Neuron (in vitro differentiated cells): ENCODE measurements at regions not wholly inside any gene's neighbourhood (a gene's known extent, or its start where the extent isn't known, plus 50 kb on each side); places are given as distances from the start of the nearest gene placed in this dataset.

Experiments
- H2AFZ ChIP-seq: one replicate; pipeline ENCODE4 v1.6.1; 2013; ENCODE audit warnings: low read depth, mild to moderate bottlenecking, inconsistent platforms, low read length, moderate library complexity
- H3K27me3 ChIP-seq: one replicate; pipeline ENCODE4 v1.6.1; 2013; ENCODE audit warnings: low read length; ENCODE audit not compliant: insufficient read depth
- H3K36me3 ChIP-seq: one replicate; pipeline ENCODE4 v1.6.1; 2013; ENCODE audit warnings: low read length; ENCODE audit not compliant: insufficient read depth
- H3K4me1 ChIP-seq: one replicate; pipeline ENCODE4 v1.6.1; 2013; ENCODE audit warnings: low read length; ENCODE audit not compliant: insufficient read depth
- H3K4me3 ChIP-seq: 2 replicates; pipeline ENCODE4 v1.5.1; 2013; ENCODE audit warnings: mild to moderate bottlenecking, low read length, moderate library complexity
- H3K9me3 ChIP-seq: one replicate; pipeline ENCODE4 v1.6.1; 2013; ENCODE audit warnings: low read length

DNA sequence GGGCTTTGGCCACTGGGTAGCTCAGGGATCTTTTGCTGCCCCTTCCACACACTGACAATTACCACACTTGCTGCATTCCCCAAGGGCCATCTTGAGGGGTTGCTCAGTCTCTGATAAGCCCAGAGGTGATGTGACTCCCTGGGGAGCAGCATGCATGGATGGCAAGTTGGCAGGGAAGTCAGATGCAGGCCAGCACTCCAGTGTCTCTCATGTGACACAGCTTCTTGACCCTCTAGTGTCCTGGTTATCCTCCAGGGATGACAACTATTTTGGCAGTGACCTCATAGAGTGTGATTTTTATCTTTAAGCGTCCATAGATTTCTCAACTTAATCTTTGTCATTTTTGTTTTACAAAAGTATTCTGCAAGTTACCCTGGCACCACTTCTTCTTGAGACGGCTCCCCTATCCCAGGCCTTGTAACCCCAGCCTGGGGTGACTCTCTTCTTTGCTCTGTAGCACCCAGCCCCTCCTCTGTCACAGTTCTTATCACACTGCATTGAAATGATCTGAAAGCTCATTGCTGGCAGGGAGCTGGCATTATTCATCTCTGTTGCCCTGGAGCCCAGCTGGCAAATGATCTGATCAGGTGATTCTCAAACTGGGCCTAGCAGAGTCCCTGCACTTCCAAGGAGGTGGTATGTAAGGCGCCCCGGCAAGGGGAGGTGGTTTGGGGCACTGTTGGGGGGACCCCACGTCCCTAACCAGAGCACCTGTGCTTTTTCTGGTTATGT, 72.6 kb downstream of the TENT5C start:
- Histone ChIP-seq H3K27me3 (no peaks in the 10 kb centered on the region), H3K36me3 (no peaks in the 10 kb centered on the region), H3K4me3 (no peak overlapping the region), H2AFZ (no peak overlapping the region), H3K4me1 (no peaks in the 10 kb centered on the region), H3K9me3 (no peaks in the 10 kb centered on the region)

DNA sequence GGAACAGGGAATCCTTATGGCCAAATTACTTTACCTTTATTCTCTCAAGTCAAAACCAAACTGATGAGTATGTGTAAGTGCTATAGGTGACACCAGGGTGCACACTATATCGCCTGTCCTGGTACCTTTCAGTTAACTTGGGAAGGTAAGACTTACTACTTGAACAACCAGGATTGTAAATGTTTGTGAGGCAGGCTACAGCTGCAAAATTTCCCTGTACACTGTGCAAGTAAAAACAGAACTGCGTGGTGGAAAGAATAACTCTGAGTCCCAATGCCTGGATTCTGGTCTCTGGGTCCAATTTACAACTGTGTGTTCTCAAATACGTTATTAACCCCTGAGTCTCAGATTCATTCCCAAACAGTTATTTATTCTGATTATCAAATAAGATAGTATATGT, 73.5 kb downstream of the TENT5C start:
- Histone ChIP-seq H3K36me3 (no peaks in the 10 kb centered on the region), H3K4me1 (no peaks in the 10 kb centered on the region), H3K27me3 (no peaks in the 10 kb centered on the region), H3K9me3 (no peaks in the 10 kb centered on the region), H3K4me3 (no peak overlapping the region), H2AFZ (no peak overlapping the region)

DNA sequence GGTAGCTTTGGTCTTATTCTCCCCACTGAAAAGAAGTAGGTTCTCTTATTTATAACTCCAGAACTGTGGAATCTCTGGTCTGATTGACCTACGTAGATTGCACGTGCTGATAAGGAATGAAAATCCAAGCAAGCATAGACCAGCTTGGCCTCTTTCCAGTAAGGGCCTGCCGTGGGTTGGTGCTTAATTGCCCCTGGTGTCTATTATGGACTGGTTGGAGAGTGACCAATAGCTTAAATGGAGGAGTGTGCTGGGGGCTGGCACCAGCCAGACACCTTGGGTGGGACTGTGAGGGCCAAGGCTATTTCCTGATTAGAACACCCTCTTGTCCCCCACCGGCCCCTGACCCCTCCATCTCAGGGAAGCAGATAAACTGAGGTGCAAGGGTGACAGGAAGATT, 74.0 kb downstream of the TENT5C start:
- Histone ChIP-seq H2AFZ (no peak overlapping the region), H3K27me3 (no peaks in the 10 kb centered on the region), H3K4me1 (no peaks in the 10 kb centered on the region), H3K9me3 (no peaks in the 10 kb centered on the region), H3K36me3 (no peaks in the 10 kb centered on the region), H3K4me3 (no peak overlapping the region)

DNA sequence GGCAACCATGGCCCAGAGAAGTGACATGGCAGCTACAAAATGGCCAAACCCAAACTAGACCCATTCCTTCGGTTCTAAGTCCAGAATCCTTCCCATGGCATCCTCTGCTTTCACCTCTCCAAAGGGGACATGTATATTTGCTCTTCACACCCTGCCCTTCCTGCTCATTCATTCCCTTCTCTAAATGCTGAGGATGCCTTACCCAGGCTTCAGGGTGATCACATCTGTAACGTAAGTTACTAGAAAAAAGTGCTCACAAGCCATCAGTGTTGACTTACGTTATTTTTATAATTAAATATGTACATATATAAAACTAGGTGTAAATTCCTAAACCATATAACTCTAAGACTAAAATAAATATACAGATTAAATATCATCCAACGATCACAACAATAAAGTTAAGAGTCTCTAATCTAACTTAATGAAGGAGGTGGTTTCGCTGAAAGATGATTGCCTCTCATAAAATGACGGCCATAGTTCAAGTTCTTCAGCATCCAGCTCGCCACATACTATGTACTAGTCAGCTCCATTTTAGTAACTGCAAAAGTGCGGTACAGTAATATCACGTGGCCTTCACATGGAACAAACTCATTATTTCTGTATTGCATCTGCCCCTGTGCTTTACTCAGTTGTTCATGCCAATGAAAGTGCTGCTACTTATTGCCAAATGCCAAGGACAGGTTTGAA, 74.6 kb downstream of the TENT5C start:
- Histone ChIP-seq H3K9me3 (no peaks in the 10 kb centered on the region), H2AFZ (no peak overlapping the region), H3K4me3 (no peak overlapping the region), H3K4me1 (no peaks in the 10 kb centered on the region), H3K36me3 (no peaks in the 10 kb centered on the region), H3K27me3 (no peaks in the 10 kb centered on the region)

GRCh38 chr1:117681093-117681900, 75.4 kb downstream of the TENT5C start:
- no peaks in the 10 kb centered on the region for H3K4me1 ChIP-seq

DNA sequence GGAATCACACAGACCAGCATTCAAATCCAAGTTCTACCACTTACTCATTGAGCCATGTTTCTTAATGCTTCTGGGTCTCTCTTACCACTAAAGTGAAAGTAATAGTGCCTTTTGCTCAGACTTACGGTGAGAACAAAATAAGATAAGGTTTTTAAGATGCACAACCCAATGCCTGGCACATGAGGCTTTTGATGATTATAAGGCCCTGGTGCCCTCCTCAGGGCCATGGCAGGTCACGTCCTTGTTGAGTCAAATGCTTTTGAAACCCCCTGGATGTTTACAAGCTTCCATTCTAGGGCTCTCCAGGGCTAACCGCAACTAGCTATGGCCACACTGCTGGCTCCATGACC, 76.0 kb downstream of the TENT5C start:
- Histone ChIP-seq H3K9me3 (no peaks in the 10 kb centered on the region), H3K27me3 (no peaks in the 10 kb centered on the region), H2AFZ (no peak overlapping the region), H3K4me3 (no peak overlapping the region), H3K4me1 (no peaks in the 10 kb centered on the region), H3K36me3 (no peaks in the 10 kb centered on the region)

More at GRCh38 chr1:117681093-117681900, 75.4 kb downstream of the TENT5C start:
- Histone ChIP-seq H3K9me3 (no peaks in the 10 kb centered on the region), H3K4me3 (no peak overlapping the region), H3K27me3 (no peaks in the 10 kb centered on the region), H3K36me3 (no peaks in the 10 kb centered on the region), H2AFZ (no peak overlapping the region)

DNA sequence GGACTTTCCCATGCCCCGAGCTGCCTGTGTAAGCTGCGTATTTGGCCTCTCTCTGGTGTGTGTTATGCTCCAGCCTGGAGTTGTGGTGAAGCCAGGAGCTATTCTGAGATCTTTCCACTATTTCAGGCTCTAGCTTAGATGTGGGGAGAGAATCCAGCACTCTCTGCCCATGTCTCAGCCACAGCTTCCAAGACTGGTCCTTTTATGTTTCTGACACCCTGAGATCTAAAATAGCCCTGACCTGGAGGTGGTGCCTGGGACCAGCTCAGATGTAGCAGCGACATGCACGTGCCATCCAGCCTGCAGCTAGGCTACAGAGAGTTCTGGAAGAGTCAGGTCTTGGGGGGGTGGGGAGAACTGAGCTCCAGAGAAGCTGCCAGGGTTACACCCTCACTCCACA, 76.5 kb downstream of the TENT5C start:
- Histone ChIP-seq H3K9me3 (no peaks in the 10 kb centered on the region), H3K27me3 (no peaks in the 10 kb centered on the region), H3K4me3 (no peak overlapping the region), H3K4me1 (no peaks in the 10 kb centered on the region), H3K36me3 (no peaks in the 10 kb centered on the region), H2AFZ (no peak overlapping the region)

DNA sequence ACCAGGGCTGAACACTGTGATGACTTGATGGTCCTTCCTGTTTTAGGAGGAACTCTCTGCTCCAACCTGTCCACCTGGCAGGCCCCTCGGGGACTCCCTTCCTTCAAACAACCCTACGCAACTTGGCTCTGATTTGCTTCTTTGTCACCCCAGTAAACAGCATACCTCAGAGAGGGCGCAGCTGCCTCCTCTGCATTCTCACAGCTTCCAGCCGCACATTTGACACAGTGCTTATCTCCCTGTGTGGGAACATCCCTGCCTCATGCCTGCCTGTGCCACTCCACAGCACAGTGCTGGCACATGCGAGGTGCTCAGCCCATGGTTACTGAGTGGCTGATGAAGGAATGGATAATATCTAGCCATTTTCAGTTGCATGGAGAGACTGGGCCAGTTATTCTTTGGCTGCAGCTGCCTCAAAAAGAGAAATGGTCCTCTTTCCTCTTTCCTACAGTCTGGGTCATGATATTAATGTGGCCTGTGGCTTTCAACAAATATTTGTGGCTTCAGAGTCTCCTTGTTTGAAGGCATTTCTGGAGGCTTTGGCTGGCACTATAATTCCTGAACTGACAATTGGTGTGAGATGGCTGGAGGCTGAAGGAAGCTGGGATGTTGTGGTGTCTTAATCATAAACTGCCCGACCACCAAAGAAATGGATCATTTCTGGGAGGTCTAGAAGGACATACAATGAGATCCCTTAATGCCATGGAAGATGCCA, 77.9 kb downstream of the TENT5C start:
- no peak overlapping the region for H2AFZ ChIP-seq
- no peaks in the 10 kb centered on the region for H3K36me3 ChIP-seq
- no peaks in the 10 kb centered on the region for H3K27me3 ChIP-seq
- H3K4me3 ChIP-seq = no peak overlapping the region
- H3K4me1 ChIP-seq = no peaks in the 10 kb centered on the region
- no peaks in the 10 kb centered on the region for H3K9me3 ChIP-seq

GRCh38 chr1:117685936-117686806, 80.3 kb downstream of the TENT5C start:
- H3K27me3 ChIP-seq = no peaks in the 10 kb centered on the region
- no peak overlapping the region for H3K4me3 ChIP-seq
- H2AFZ ChIP-seq = no peak overlapping the region
- H3K4me1 ChIP-seq = no peaks in the 10 kb centered on the region
- no peaks in the 10 kb centered on the region for H3K9me3 ChIP-seq
- H3K36me3 ChIP-seq = no peaks in the 10 kb centered on the region

- Histone ChIP-seq H3K27me3 (no peaks in the 10 kb centered on the region), H3K4me3 (no peak overlapping the region), H3K36me3 (no peaks in the 10 kb centered on the region), H2AFZ (no peak overlapping the region), H3K4me1 (no peaks in the 10 kb centered on the region), H3K9me3 (no peaks in the 10 kb centered on the region)
These were observed 81.1 kb downstream of the TENT5C start for GRCh38 chr1:117686907-117687306.

- Histone ChIP-seq H3K27me3 (no peaks in the 10 kb centered on the region), H3K4me3 (no peak overlapping the region), H3K9me3 (no peaks in the 10 kb centered on the region), H3K4me1 (no peaks in the 10 kb centered on the region), H3K36me3 (no peaks in the 10 kb centered on the region), H2AFZ (no peak overlapping the region)
These were observed 84.3 kb downstream of the TENT5C start for GRCh38 chr1:117689997-117690625.

DNA sequence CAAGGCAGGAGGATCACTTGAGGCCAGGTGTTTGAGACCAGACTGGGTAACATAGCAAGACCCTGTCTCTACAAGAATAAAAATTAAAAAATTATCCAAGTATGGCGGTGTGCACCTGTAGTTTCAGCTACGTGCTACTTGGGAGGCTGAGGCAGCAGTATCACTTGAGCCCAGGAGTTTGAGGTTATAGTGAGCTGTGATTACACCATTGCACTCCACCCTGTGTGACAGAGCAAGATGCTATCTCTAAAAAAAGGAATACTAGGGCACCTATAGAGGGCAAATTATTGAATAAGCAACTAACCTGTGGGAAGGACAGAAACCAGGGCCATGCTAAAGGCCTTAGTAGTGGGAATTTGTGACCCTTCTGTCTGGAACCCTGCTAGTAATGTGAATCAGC, 86.1 kb downstream of the TENT5C start:
- H3K27me3 ChIP-seq = no peaks in the 10 kb centered on the region
- H3K36me3 ChIP-seq = no peaks in the 10 kb centered on the region
- no peaks in the 10 kb centered on the region for H3K9me3 ChIP-seq
- H3K4me1 ChIP-seq = no peaks in the 10 kb centered on the region
- H2AFZ ChIP-seq = no peak overlapping the region
- no peak overlapping the region for H3K4me3 ChIP-seq
